HUES64 (cell line): ENCODE measurements at regions not wholly inside any gene's neighbourhood (a gene's known extent, or its start where the extent isn't known, plus 50 kb on each side); places are given as distances from the start of the nearest gene placed in this dataset.

Experiments used
- H3K27ac ChIP-seq: 2 replicates; pipeline ENCODE4 v1.7.0; 2013; ENCODE audit warnings: low read depth, low read length, inconsistent platforms
- H3K27me3 ChIP-seq: 2 replicates; pipeline ENCODE4 v1.6.1; 2013; ENCODE audit warnings: mild to moderate bottlenecking, low read length; ENCODE audit not compliant: insufficient read depth
- H3K36me3 ChIP-seq: 2 replicates; pipeline ENCODE4 v1.6.1; 2013; ENCODE audit warnings: mild to moderate bottlenecking, low read length; ENCODE audit not compliant: insufficient read depth
- H3K4me1 ChIP-seq: 2 replicates; pipeline ENCODE4 v1.6.1; 2013; ENCODE audit warnings: mild to moderate bottlenecking, low read length, moderate library complexity; ENCODE audit not compliant: insufficient read depth
- H3K4me3 ChIP-seq: 2 replicates; pipeline ENCODE4 v1.5.1; 2013; ENCODE audit warnings: mild to moderate bottlenecking, low read length, moderate library complexity
- H3K9ac ChIP-seq: 2 replicates; pipeline ENCODE4 v1.6.1; 2013; ENCODE audit warnings: mild to moderate bottlenecking, low read depth, low read length
- H3K9me3 ChIP-seq: 2 replicates; pipeline ENCODE4 v1.6.1; 2013; ENCODE audit warnings: low read depth, low read length; ENCODE audit not compliant: insufficient read depth
- WGBS: fragments of 150-250, 120-280 bp; methylation state at CpG from one replicate; pipeline ENCODE4 v1.1.7; 2013; ENCODE audit warnings: missing lambda C conversion rate; 5-methylcytosine and 5-hydroxymethylcytosine counted together

DNA sequence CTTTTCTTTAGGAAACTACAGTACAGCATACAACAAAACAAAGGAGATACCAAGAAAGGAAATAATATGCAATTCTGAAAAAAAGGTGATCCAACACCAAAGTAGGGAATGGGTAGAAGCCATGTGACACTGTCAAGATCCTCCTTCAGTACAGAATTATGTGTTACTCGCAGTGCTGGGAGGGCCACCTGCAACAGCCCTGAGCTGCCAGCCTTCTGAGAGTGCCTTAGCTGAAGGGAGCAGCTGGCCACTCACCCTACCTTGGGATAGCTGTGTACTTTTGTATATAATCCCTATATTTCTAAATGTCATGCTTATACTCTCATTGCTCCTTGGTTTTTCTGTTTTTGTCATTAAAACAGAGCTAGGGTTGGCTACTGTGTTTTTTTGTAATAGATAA lies 1518.2 kb upstream of the PCDH20 start:
- no peaks in the 10 kb centered on the region for H3K36me3 ChIP-seq
- H3K9me3 ChIP-seq: no peaks in the 10 kb centered on the region
- no peaks in the 10 kb centered on the region for H3K27me3 ChIP-seq
- no peaks in the 10 kb centered on the region for H3K4me1 ChIP-seq
- no peak overlapping the region for H3K4me3 ChIP-seq
- H3K27ac ChIP-seq: no peak overlapping the region
- 73% methylated on average over 1 of the region's 1 CpG for WGBS
- H3K9ac ChIP-seq: no peak overlapping the region

- no peak overlapping the region for H3K27ac ChIP-seq
- H3K9ac ChIP-seq: no peak overlapping the region
- H3K27me3 ChIP-seq: no peaks in the 10 kb centered on the region
- H3K36me3 ChIP-seq: no peaks in the 10 kb centered on the region
- no peaks in the 10 kb centered on the region for H3K9me3 ChIP-seq
- no peak overlapping the region for H3K4me3 ChIP-seq
- no CpG with 5 or more reads among the region's 2 CpGs for WGBS
- no peaks in the 10 kb centered on the region for H3K4me1 ChIP-seq
Observed at GRCh38 chr13:62932256-62932883, 1516.7 kb upstream of the PCDH20 start.

- no peaks in the 10 kb centered on the region for H3K4me1 ChIP-seq
- no peaks in the 10 kb centered on the region for H3K36me3 ChIP-seq
- WGBS: no CpG with 5 or more reads among the region's 1 CpG
- H3K27ac ChIP-seq: no peak overlapping the region
- no peak overlapping the region for H3K9ac ChIP-seq
- no peak overlapping the region for H3K4me3 ChIP-seq
- no peaks in the 10 kb centered on the region for H3K9me3 ChIP-seq
- no peaks in the 10 kb centered on the region for H3K27me3 ChIP-seq
Observed at GRCh38 chr13:62931853-62932252, 1516.2 kb upstream of the PCDH20 start.

DNA sequence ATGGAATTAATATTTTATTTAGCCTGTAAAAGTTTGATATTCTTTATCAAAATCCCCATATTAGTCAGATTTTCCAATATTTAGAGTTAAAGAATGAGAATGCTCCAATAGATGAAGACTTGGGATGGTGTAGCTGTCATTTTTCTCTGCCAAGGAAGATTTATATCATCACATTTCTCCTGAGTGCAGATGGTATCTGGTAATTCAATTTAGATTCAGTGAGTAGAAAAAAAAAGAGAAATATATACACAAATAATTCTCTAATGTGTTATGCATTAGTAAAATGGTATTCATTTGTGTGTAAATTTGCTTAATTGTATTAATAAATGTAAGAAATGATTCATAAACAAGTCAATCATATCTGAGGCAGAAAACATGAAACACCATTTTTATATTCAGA lies 1508.7 kb upstream of the PCDH20 start:
- Histone ChIP-seq H3K4me1 (no peaks in the 10 kb centered on the region), H3K36me3 (no peaks in the 10 kb centered on the region), H3K27ac (no peak overlapping the region), H3K4me3 (no peak overlapping the region), H3K9ac (no peak overlapping the region), H3K27me3 (no peaks in the 10 kb centered on the region), H3K9me3 (no peaks in the 10 kb centered on the region)

DNA sequence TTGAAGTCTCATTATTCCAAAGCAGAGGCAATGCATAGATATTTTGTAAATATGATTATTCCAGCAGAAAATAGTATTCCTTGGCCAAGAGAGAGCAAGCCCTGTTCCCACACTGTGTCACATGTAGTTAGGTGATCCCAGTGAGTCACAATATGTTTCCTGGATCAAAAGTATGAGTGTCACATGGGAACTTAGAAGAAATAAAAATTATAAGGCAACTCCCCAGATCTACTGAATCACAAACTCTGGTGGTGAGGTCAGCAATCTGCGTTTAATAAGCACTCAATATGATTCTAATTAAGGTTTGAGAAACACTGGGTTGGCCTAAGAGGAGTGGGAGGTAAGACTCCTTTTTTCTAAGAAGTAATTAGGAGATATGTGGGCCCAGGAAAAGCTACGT lies 1504.5 kb upstream of the PCDH20 start:
- no peak overlapping the region for H3K4me3 ChIP-seq
- H3K4me1 ChIP-seq: no peaks in the 10 kb centered on the region
- H3K9me3 ChIP-seq: no peaks in the 10 kb centered on the region
- H3K27me3 ChIP-seq: no peaks in the 10 kb centered on the region
- WGBS: 88% methylated on average over 2 of the region's 2 CpGs
- H3K27ac ChIP-seq: no peak overlapping the region
- H3K36me3 ChIP-seq: no peaks in the 10 kb centered on the region
- no peak overlapping the region for H3K9ac ChIP-seq

DNA sequence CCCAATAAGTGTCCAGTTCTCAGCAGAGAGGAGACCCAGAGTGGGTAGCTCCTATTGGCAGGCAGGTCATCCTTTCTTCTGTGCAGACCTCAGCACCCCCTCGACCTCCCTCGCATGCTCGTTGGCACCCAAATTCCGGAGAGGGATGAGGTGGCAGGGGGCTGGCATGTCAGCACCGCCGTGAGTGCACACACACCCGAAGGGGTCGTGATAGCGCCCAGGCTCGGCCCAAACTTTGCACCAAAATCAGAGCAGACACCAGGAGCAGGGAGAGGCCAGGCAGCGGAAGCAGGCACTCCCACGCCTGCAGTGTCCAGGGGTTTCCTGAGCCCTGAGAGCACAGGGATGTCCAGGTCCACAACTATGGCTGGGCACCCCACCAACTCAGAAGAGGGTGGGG lies 1503.8 kb upstream of the PCDH20 start:
- Histone ChIP-seq H3K36me3 (no peaks in the 10 kb centered on the region), H3K9me3 (no peaks in the 10 kb centered on the region), H3K9ac (no peak overlapping the region), H3K4me1 (no peaks in the 10 kb centered on the region), H3K4me3 (no peak overlapping the region), H3K27me3 (no peaks in the 10 kb centered on the region), H3K27ac (no peak overlapping the region)
- WGBS: 95% methylated on average over 12 of the region's 12 CpGs

GRCh38 chr13:62910541-62911060 lies 1495.0 kb upstream of the PCDH20 start:
- no peak overlapping the region for H3K4me3 ChIP-seq
- WGBS: 93% methylated on average over 2 of the region's 4 CpGs
- H3K27ac ChIP-seq: no peak overlapping the region
- H3K9me3 ChIP-seq: no peaks in the 10 kb centered on the region
- H3K9ac ChIP-seq: no peak overlapping the region
- H3K27me3 ChIP-seq: no peaks in the 10 kb centered on the region
- H3K36me3 ChIP-seq: no peaks in the 10 kb centered on the region
- no peaks in the 10 kb centered on the region for H3K4me1 ChIP-seq

GRCh38 chr13:62908321-62908720 lies 1492.7 kb upstream of the PCDH20 start:
- H3K4me3 ChIP-seq: no peak overlapping the region
- WGBS: 98% methylated on average over 3 of the region's 3 CpGs

DNA sequence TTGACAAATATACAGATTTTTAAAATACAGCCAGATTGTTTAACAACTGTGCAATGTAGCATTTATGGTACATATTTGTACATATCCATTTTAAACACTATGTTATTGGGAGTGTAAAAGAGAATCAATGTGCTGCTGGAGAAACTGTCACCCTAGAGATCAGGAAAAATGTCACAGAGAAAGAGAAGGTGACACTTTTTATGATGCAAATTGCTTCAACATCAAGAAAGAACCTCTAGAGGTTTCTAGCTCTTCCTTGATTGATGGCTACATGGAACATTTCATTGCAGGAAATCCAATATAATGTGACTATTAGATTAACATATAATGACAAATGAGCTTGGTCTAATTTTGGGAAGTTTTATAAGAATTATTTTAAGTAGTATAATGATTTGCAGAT lies 1491.2 kb upstream of the PCDH20 start:
- Histone ChIP-seq H3K9me3 (no peaks in the 10 kb centered on the region), H3K4me1 (no peaks in the 10 kb centered on the region), H3K27me3 (no peaks in the 10 kb centered on the region), H3K27ac (no peak overlapping the region), H3K9ac (no peak overlapping the region), H3K4me3 (no peak overlapping the region), H3K36me3 (no peaks in the 10 kb centered on the region)

More at GRCh38 chr13:62908321-62908720, 1492.7 kb upstream of the PCDH20 start:
- H3K27me3 ChIP-seq: no peaks in the 10 kb centered on the region
- H3K9ac ChIP-seq: no peak overlapping the region
- no peak overlapping the region for H3K27ac ChIP-seq
- H3K9me3 ChIP-seq: no peaks in the 10 kb centered on the region
- H3K36me3 ChIP-seq: no peaks in the 10 kb centered on the region
- no peaks in the 10 kb centered on the region for H3K4me1 ChIP-seq

DNA sequence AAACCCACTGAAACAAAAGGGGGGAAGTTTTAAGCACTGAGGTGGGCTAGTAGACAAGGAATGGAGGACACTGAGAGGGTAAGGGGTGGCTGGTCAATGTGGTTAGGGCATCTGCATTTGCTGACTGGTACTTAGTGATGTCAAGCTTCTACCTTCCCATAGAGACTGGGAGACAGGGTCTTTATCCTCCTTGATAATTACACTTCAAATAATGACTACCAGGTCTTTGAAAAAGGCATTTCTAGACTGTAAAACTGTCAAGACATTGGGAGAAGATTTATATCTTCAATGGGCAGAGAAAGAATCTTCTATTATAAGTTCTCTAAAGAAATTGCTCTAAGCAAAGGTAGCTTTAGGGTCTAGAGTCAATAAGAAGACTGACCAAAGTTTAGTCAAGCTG lies 1490.8 kb upstream of the PCDH20 start:
- Histone ChIP-seq H3K9ac (no peak overlapping the region), H3K27me3 (no peaks in the 10 kb centered on the region), H3K27ac (no peak overlapping the region)

GRCh38 chr13:62887046-62887445 lies 1471.4 kb upstream of the PCDH20 start:
- Histone ChIP-seq H3K9ac (no peak overlapping the region), H3K9me3 (0 out of 2 replicates have a peak, but pooled peaks cover 2% of the 10 kb centered on the region), H3K4me3 (no peak overlapping the region)

More for the DNA sequence above, 1490.8 kb upstream of the PCDH20 start:
- H3K9me3 ChIP-seq: no peaks in the 10 kb centered on the region
- H3K4me3 ChIP-seq: no peak overlapping the region
- no peaks in the 10 kb centered on the region for H3K4me1 ChIP-seq
- no peaks in the 10 kb centered on the region for H3K36me3 ChIP-seq

DNA sequence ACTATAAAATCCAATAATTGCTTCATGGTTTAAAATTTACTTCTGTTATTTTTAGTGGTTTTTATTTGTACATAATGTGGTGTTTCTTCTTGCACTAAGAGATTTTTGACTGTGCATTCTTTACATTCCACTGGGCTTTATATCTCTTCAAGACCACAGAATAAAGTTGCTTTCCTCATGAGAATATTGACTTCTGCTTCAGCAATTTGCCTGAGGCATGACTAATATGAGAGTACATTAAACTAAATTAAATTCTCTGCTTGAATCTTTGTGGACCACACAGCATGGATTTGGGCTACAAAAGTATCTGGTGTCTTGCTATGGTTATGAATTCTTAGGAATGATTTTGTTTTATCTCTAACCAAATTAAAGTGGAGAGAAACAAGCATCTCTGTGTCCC lies 1463.4 kb upstream of the PCDH20 start:
- Histone ChIP-seq H3K9ac (no peak overlapping the region), H3K36me3 (no peaks in the 10 kb centered on the region), H3K27me3 (no peaks in the 10 kb centered on the region), H3K27ac (no peak overlapping the region), H3K4me1 (no peaks in the 10 kb centered on the region), H3K4me3 (no peak overlapping the region), H3K9me3 (0 out of 2 replicates have a peak, but pooled peaks cover 2% of the 10 kb centered on the region)

More at GRCh38 chr13:62887046-62887445, 1471.4 kb upstream of the PCDH20 start:
- H3K27me3 ChIP-seq: no peaks in the 10 kb centered on the region
- H3K36me3 ChIP-seq: no peaks in the 10 kb centered on the region
- no peaks in the 10 kb centered on the region for H3K4me1 ChIP-seq
- H3K27ac ChIP-seq: no peak overlapping the region
- 96% methylated on average over 8 of the region's 8 CpGs for WGBS
